ENCODE measurements at regions not wholly inside any gene's neighbourhood (a gene's known extent, or its start where the extent isn't known, plus 50 kb on each side); places are given as distances from the start of the nearest gene placed in this dataset.

GRCh38 chr10:16195894-16196293 lies 240.9 kb upstream of the PTER start:
- Histone ChIP-seq H4K20me1 (replicated peaks; ENCODE audit: control insufficient read depth, insufficient read depth, low read length) (no peaks in the 10 kb centered on the region), H3K9me1 (ENCODE audit: control insufficient read depth, insufficient read depth, low read length) (no peaks in the 10 kb centered on the region), H3K4me1 (replicated peaks in 1 of 2; ENCODE audit: control insufficient read depth in 2 of 2, insufficient read depth in 2 of 2, low read length in 2 of 2) (no peaks in the 10 kb centered on the region), H2AFZ (ENCODE audit: low read depth, low read length) (no peak overlapping the region), H3K9me3 (replicated peaks; ENCODE audit: control insufficient read depth, insufficient read depth, low read depth, low read length) (no peaks in the 10 kb centered on the region), H3K9ac (ENCODE audit: insufficient read depth in 1 of 2, low read depth in 2 of 2, low read length in 2 of 2) (no peak overlapping the region), H3K79me2 (ENCODE audit: control insufficient read depth, insufficient read depth, low read length) (no peaks in the 10 kb centered on the region), H3K36me3 (ENCODE audit: control insufficient read depth, insufficient read depth, low read length) (no peaks in the 10 kb centered on the region), H3K4me3 (no peak overlapping the region), H3K27ac (ENCODE audit: extremely low read depth, low read depth, low read length) (no peak overlapping the region), H3K4me2 (ENCODE audit: insufficient read depth, low read length) (no peak overlapping the region), H3K27me3 (ENCODE audit: control insufficient read depth in 2 of 2, insufficient read depth in 2 of 2, low read length in 2 of 2) (no peaks in the 10 kb centered on the region)
- ChIA-PET POLR2A (no interaction called here), CTCF (ENCODE audit: low intra/inter-chr PET ratio) (no interaction called here)
- WGBS (ENCODE audit: insufficient coverage, low coverage, missing lambda C conversion rate) = 0% methylated on average over 2 of the region's 2 CpGs
- TF ChIP-seq ATF1 (CRISPR knock-in tag; IDR thresholded peaks at IDR 0.05) (no peak), ATF1 (tag; IDR thresholded peaks at IDR 0.05) (no peak), SP1 (CRISPR knock-in tag; IDR thresholded peaks at IDR 0.05) (no peak), E2F4 (CRISPR knock-in tag; IDR thresholded peaks at IDR 0.05; ENCODE audit: low read depth) (no peak), STAG1 (CRISPR knock-in tag; IDR thresholded peaks at IDR 0.05; ENCODE audit: borderline replicate concordance) (no peak), PHF8 (IDR thresholded peaks at IDR 0.05; ENCODE audit: borderline replicate concordance, low read length) (no peak), GMEB1 (CRISPR knock-in tag; IDR thresholded peaks at IDR 0.05) (no peak), PCBP2 (IDR thresholded peaks at IDR 0.05; ENCODE audit: low read depth, low read length, poor library complexity, severe bottlenecking) (no peak), ZNF316 (IDR thresholded peaks at IDR 0.05) (no peak), EP300 (IDR thresholded peaks at IDR 0.05; ENCODE audit: low read length) (no peak), ZNF311 (CRISPR knock-in tag; IDR thresholded peaks at IDR 0.05) (no peak), ZBTB2 (IDR thresholded peaks at IDR 0.05) (no peak), PPARD (CRISPR knock-in tag; IDR thresholded peaks at IDR 0.05) (no peak), ZNF280B (CRISPR knock-in tag; IDR thresholded peaks at IDR 0.05) (no peak), STAT5A (IDR thresholded peaks at IDR 0.05; ENCODE audit: borderline replicate concordance, low read length) (no peak)
- FAIRE-seq = no peak
- in situ Hi-C loops (cut with MboI) (no loop called here), intact Hi-C loops (cut with micrococcal nuclease) (no loop called here)
- ATAC-seq = no peak
- no peak for DNase-seq (ENCODE audit: extremely low read depth in 1 of 4, low spot score in 3 of 4)
- BruUV-seq (replicated peaks) = no TSS peak
